Keratinocyte (primary cell): ENCODE measurements at regions not wholly inside any gene's neighbourhood (a gene's known extent, or its start where the extent isn't known, plus 50 kb on each side); places are given as distances from the start of the nearest gene placed in this dataset.

Experiments
- DNase-seq: peaks from one replicate; pipeline ENCODE4 v3.0.0-alpha.2; 2011; ENCODE audit warnings: low read depth, missing footprints, low spot score
- FAIRE-seq: peaks from 2 replicates; lab custom pipeline; 2011; peaks lifted over from hg19 to GRCh38; lab: Jason Lieb, UNC
- H2AFZ ChIP-seq: 2 replicates; pipeline ENCODE4 v1.6.0; 2012; ENCODE audit warnings: low read length, control low read depth, inconsistent platforms; ENCODE audit not compliant: control insufficient read depth
- H3K27ac ChIP-seq: 2 replicates; pipeline ENCODE4 v1.5.1; 2011; ENCODE audit warnings: low read length; ENCODE audit not compliant: control insufficient read depth, insufficient read depth
- H3K27me3 ChIP-seq: 3 replicates; pipeline ENCODE4 v1.6.0; 2011; ENCODE audit warnings: low read length; ENCODE audit not compliant: control insufficient read depth, insufficient read depth; ENCODE audit errors: extremely low read depth
- H3K36me3 ChIP-seq, 2 experiments: 2 replicates in 1 of 2; 3 replicates in 1 of 2; pipeline ENCODE4 v1.5.1; 2011; ENCODE audit warnings: low read length in 2 of 2, mild to moderate bottlenecking in 1 of 2; ENCODE audit not compliant: control insufficient read depth in 2 of 2, insufficient read depth in 2 of 2; ENCODE audit errors: extremely low read depth in 1 of 2
- H3K4me1 ChIP-seq: 3 replicates; pipeline ENCODE4 v1.5.1; 2011; ENCODE audit warnings: low read length; ENCODE audit not compliant: control insufficient read depth, insufficient read depth; ENCODE audit errors: extremely low read depth
- H3K4me2 ChIP-seq: 3 replicates; pipeline ENCODE4 v1.6.0; 2011; ENCODE audit warnings: low read depth, low read length; ENCODE audit not compliant: control insufficient read depth, insufficient read depth; ENCODE audit errors: extremely low read depth
- H3K4me3 ChIP-seq, 3 experiments: fragments of 200-600 bp in 1 of 3; sonication (generic) in 1 of 3; 2 replicates in 2 of 3; 3 replicates in 1 of 3; pipeline ENCODE4 v1.5.1; 2011 to 2016; ENCODE audit warnings: low read length in 3 of 3, mild to moderate bottlenecking in 3 of 3, control low read depth in 2 of 3, inconsistent platforms in 1 of 3, low read depth in 1 of 3, mixed read lengths in 1 of 3, mixed run types in 1 of 3, moderate library complexity in 1 of 3; ENCODE audit not compliant: control insufficient read depth in 2 of 3, insufficient read depth in 2 of 3; ENCODE audit errors: extremely low read depth in 1 of 3
- H3K79me2 ChIP-seq: 2 replicates; pipeline ENCODE4 v1.6.0; 2012; ENCODE audit warnings: low read length; ENCODE audit not compliant: control insufficient read depth, insufficient read depth
- H3K9ac ChIP-seq: 3 replicates; pipeline ENCODE4 v1.6.0; 2011; ENCODE audit warnings: low read length; ENCODE audit not compliant: control insufficient read depth, insufficient read depth; ENCODE audit errors: extremely low read depth
- H3K9me1 ChIP-seq: 3 replicates; pipeline ENCODE4 v1.6.0; 2011; ENCODE audit warnings: low read length; ENCODE audit not compliant: control insufficient read depth, insufficient read depth; ENCODE audit errors: extremely low read depth
- H3K9me3 ChIP-seq: 2 replicates; pipeline ENCODE4 v1.5.1; 2012; ENCODE audit warnings: low read depth, low read length; ENCODE audit not compliant: control insufficient read depth
- H4K20me1 ChIP-seq: 3 replicates; pipeline ENCODE4 v1.6.0; 2011; ENCODE audit warnings: low read length; ENCODE audit not compliant: control insufficient read depth, insufficient read depth; ENCODE audit errors: extremely low read depth
- EZH2 ChIP-seq: IDR thresholded peaks from one replicate; pipeline ENCODE4 v1.6.1; 2012; ENCODE audit warnings: inconsistent platforms, mild to moderate bottlenecking, low read length, moderate library complexity
- dilution Hi-C: fragments of 300-500 bp; cut with MboI; formaldehyde crosslinking; loops from one replicate; pipeline ENCODE4 v1.7.0; 2020; ENCODE audit warnings: low sequenced_read_pairs; ENCODE audit not compliant: extremely low pct_ligation_motif_present
- TF ChIP-seq, protein P1 (sequence below), 3 experiments: IDR thresholded peaks in 1 of 3; conservative IDR thresholded peaks in 1 of 3; optimal IDR thresholded peaks in 1 of 3; 2 replicates in 2 of 3; 3 replicates in 1 of 3; pipeline versions ENCODE3 to v1.5.1; 2011; ENCODE audit warnings: low read length in 3 of 3, mild to moderate bottlenecking in 3 of 3, moderate library complexity in 2 of 3, control low read depth in 1 of 3, inconsistent platforms in 1 of 3; ENCODE audit not compliant: insufficient read depth in 2 of 3; ENCODE audit errors: extremely low read depth in 1 of 3

DNA sequence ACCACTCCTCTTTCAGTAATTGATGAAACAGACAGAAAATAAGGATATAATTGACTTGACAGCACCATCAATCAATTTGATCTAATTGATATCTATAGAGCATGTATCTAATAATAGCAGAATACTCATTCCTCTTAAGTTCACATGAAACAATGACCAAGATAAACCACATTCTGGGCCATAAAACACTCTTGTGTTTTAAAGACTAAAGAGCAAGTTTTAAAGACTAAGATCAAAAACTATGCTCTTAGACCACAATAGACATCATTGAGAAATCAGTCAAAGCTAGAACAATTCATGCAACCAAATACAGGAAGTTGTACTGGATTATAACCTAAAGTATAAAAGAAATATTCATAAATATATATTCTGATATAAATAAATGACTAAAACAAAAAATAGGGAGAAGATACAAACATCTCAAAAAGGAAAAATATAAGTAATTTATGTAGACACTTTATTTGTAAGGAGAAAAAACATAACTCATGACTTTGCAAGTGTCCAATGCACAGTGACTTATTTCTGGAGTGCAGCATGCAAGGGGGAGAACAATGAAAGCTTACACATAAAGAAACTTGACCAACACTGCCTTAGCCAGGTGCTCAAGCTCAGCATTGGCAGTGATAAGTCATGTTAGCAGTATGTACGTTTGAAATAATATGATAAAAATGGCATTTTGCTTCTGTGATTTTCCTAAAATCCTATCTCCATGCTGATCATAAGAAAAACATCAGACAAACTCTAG, 312.7 kb upstream of the IGFBP3 start:
- no peak for DNase-seq
- Histone ChIP-seq H3K4me2 (no peak overlapping the region), H3K4me1 (peaks cover 5% of the 10 kb centered on the region), H2AFZ (no peak overlapping the region), H4K20me1 (no peaks in the 10 kb centered on the region), H3K9me3 (no peaks in the 10 kb centered on the region), H3K27ac (no peak overlapping the region), H3K27me3 (no peaks in the 10 kb centered on the region), H3K9me1 (no peaks in the 10 kb centered on the region), H3K79me2 (no peaks in the 10 kb centered on the region), H3K4me3 (no peak overlapping the region), H3K36me3 (no peaks in the 10 kb centered on the region), H3K9ac (no peak overlapping the region)
- dilution Hi-C loops: no loop called here
- no peak for FAIRE-seq
- TF ChIP-seq, protein P1, sequence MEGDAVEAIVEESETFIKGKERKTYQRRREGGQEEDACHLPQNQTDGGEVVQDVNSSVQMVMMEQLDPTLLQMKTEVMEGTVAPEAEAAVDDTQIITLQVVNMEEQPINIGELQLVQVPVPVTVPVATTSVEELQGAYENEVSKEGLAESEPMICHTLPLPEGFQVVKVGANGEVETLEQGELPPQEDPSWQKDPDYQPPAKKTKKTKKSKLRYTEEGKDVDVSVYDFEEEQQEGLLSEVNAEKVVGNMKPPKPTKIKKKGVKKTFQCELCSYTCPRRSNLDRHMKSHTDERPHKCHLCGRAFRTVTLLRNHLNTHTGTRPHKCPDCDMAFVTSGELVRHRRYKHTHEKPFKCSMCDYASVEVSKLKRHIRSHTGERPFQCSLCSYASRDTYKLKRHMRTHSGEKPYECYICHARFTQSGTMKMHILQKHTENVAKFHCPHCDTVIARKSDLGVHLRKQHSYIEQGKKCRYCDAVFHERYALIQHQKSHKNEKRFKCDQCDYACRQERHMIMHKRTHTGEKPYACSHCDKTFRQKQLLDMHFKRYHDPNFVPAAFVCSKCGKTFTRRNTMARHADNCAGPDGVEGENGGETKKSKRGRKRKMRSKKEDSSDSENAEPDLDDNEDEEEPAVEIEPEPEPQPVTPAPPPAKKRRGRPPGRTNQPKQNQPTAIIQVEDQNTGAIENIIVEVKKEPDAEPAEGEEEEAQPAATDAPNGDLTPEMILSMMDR (optimal IDR thresholded peaks at IDR 0.05 in 1 of 3, IDR thresholded peaks at IDR 0.05 in 1 of 3, conservative IDR thresholded peaks at IDR 0.05 in 1 of 3; ENCODE audit: extremely low read depth in 1 of 3, insufficient read depth in 2 of 3, low read length in 3 of 3): no peak
- TF ChIP-seq EZH2: no peak

DNA sequence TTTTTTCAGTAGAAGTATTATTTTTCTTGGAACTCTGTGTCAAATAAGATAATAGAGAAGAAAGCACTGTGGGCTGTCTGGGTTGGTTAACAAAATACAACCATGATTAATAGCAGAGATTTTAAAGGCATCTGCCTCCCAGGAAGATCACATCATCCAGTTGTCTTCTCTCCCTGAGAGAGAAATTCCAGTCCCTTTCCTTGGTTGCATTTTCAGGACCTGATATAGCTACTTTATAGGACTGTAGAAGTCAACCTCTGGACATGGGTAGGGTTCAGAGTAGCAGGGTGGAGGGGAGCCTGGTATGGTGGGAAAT, 309.9 kb upstream of the IGFBP3 start:
- TF ChIP-seq, protein P1 (optimal IDR thresholded peaks at IDR 0.05 in 1 of 3, IDR thresholded peaks at IDR 0.05 in 1 of 3, conservative IDR thresholded peaks at IDR 0.05 in 1 of 3; ENCODE audit: extremely low read depth in 1 of 3, insufficient read depth in 2 of 3, low read length in 3 of 3): no peak
- TF ChIP-seq EZH2: no peak
- Histone ChIP-seq H3K9ac (no peak overlapping the region), H3K4me2 (no peak overlapping the region), H3K27me3 (no peaks in the 10 kb centered on the region), H3K27ac (no peak overlapping the region), H3K9me3 (no peaks in the 10 kb centered on the region), H3K79me2 (no peaks in the 10 kb centered on the region), H3K4me1 (peaks cover 5% of the 10 kb centered on the region), H2AFZ (no peak overlapping the region), H4K20me1 (no peaks in the 10 kb centered on the region), H3K36me3 (no peaks in the 10 kb centered on the region), H3K9me1 (no peaks in the 10 kb centered on the region), H3K4me3 (no peak overlapping the region)
- DNase-seq (no peak), FAIRE-seq (no peak)
- dilution Hi-C loops: no loop called here
